ENCODE measurements at regions not wholly inside any gene's neighbourhood (a gene's known extent, or its start where the extent isn't known, plus 50 kb on each side); places are given as distances from the start of the nearest gene placed in this dataset.

GRCh38 chr20:57049296-57049695 lies 217.1 kb downstream of the BMP7 start:
- TF ChIP-seq PKNOX1 (IDR thresholded peaks at IDR 0.05) = no peak
- no peak for TF ChIP-seq SUZ12 (IDR thresholded peaks at IDR 0.05)
- no peak for TF ChIP-seq SP1 (IDR thresholded peaks at IDR 0.05)
- no peak for TF ChIP-seq ZNF384 (IDR thresholded peaks at IDR 0.05)
- no peak for TF ChIP-seq FOXM1 (IDR thresholded peaks at IDR 0.05; ENCODE audit: borderline replicate concordance)
- TF ChIP-seq TARDBP (IDR thresholded peaks at IDR 0.05) = no peak
- no peak for TF ChIP-seq NFRKB (IDR thresholded peaks at IDR 0.05)
- TF ChIP-seq ARNT (IDR thresholded peaks at IDR 0.05) = no peak
- no peak for TF ChIP-seq LEF1 (IDR thresholded peaks at IDR 0.05; ENCODE audit: borderline replicate concordance)
- no peak for TF ChIP-seq FOXK2 (IDR thresholded peaks at IDR 0.05)
- no peak for TF ChIP-seq HDGF (IDR thresholded peaks at IDR 0.05; ENCODE audit: borderline replicate concordance)
- no peak for TF ChIP-seq BHLHE40 (IDR thresholded peaks at IDR 0.05; ENCODE audit: borderline replicate concordance)

Data from HEK293T (cell line).